B cell (primary cell): ENCODE measurements at regions not wholly inside any gene's neighbourhood (a gene's known extent, or its start where the extent isn't known, plus 50 kb on each side); places are given as distances from the start of the nearest gene placed in this dataset.

Experiments
- ATAC-seq: fragments of 200-7000 bp; cut with Tn5 transposase; one replicate; pipeline ENCODE4 v1.10.0; 2021; ENCODE audit warnings: low read depth, mild to moderate bottlenecking, moderate number of reproducible peaks, moderate library complexity
- CTCF ChIA-PET: fragments of 350-600 bp; sonication (Branson Sonifier 250); formaldehyde crosslinking; loops from one replicate; lab custom pipeline; 2021; ENCODE audit warnings: antibody characterized with exemption, inconsistent platforms; lab: Charles Lee
- POLR2A ChIA-PET: fragments of 350-600 bp; sonication (Branson Sonifier 250); formaldehyde crosslinking; loops from one replicate; lab custom pipeline; 2021; ENCODE audit warnings: antibody characterized with exemption; lab: Charles Lee
- DNase-seq: peaks from one replicate; pipeline ENCODE4 v3.0.0; 2013
- H2AFZ ChIP-seq: 2 replicates; pipeline ENCODE4 v1.6.1; 2012; ENCODE audit warnings: mild to moderate bottlenecking, low read depth, low read length; ENCODE audit not compliant: insufficient read depth, poor library complexity, severe bottlenecking
- H3K27ac ChIP-seq, 2 donors: 1 replicate in 1 of 2; 2 replicates in 1 of 2; pipeline ENCODE4 v1.5.1; 2012 to 2013; ENCODE audit warnings: low read length in 2 of 2, mild to moderate bottlenecking in 2 of 2, moderate library complexity in 1 of 2
- H3K27me3 ChIP-seq, 4 experiments: fragments of 200-600 bp in 1 of 4; sonication (generic) in 1 of 4; replicated peaks in 1 of 4; 1 replicate in 2 of 4; 2 replicates in 2 of 4; pipeline versions ENCODE4 v1.6.1 to v1.7.0; 2013 to 2016; ENCODE audit warnings: low read length in 3 of 4, mild to moderate bottlenecking in 2 of 4, mixed read lengths in 1 of 4, moderate library complexity in 1 of 4; ENCODE audit not compliant: insufficient read depth in 4 of 4, control insufficient read depth in 3 of 4; ENCODE audit errors: control extremely low read depth in 1 of 4
- H3K36me3 ChIP-seq, 2 experiments: replicated peaks in 1 of 2; 1 replicate in 1 of 2; 2 replicates in 1 of 2; pipeline versions ENCODE4 v1.6.1 to v1.7.1; 2013; ENCODE audit warnings: low read length in 1 of 2; ENCODE audit not compliant: insufficient read depth in 2 of 2, control insufficient read depth in 1 of 2; ENCODE audit errors: control extremely low read depth in 1 of 2, extremely low read depth in 1 of 2
- H3K4me1 ChIP-seq, 2 donors: fragments of 200-600 bp in 1 of 2; sonication (generic) in 1 of 2; 1 replicate in 1 of 2; 2 replicates in 1 of 2; pipeline versions ENCODE4 v1.5.1 to v1.6.1; 2013 to 2017; ENCODE audit warnings: low read length in 2 of 2; ENCODE audit not compliant: control insufficient read depth in 2 of 2, insufficient read depth in 2 of 2
- H3K4me2 ChIP-seq: replicated peaks from 2 replicates; pipeline ENCODE3; 2012; ENCODE audit warnings: mild to moderate bottlenecking, low read depth, low read length; ENCODE audit not compliant: poor library complexity, severe bottlenecking
- H3K4me3 ChIP-seq, 5 experiments: fragments of 200-600 bp in 1 of 5; sonication (generic) in 1 of 5; 1 replicate in 3 of 5; 2 replicates in 2 of 5; pipeline versions ENCODE4 v1.5.1 to v1.7.0; 2011 to 2016; ENCODE audit warnings: low read length in 4 of 5, mild to moderate bottlenecking in 4 of 5, low read depth in 2 of 5, control low read depth in 1 of 5, moderate library complexity in 1 of 5; ENCODE audit not compliant: insufficient read depth in 1 of 5; ENCODE audit errors: control extremely low read depth in 1 of 5, extremely low read depth in 1 of 5
- H3K79me2 ChIP-seq: fragments of 200-600 bp; sonication (generic); one replicate; pipeline ENCODE4 v1.6.0; 2016; ENCODE audit warnings: low read length; ENCODE audit not compliant: control insufficient read depth, insufficient read depth
- H3K9ac ChIP-seq: fragments of 200-600 bp; sonication (generic); 2 replicates; pipeline ENCODE4 v1.6.1; 2017; ENCODE audit warnings: mild to moderate bottlenecking, low read length, moderate library complexity
- H3K9me3 ChIP-seq, 3 donors: one replicate each; pipeline versions ENCODE4 v1.6.1 to v1.7.1; 2013; ENCODE audit warnings: low read length in 2 of 3; ENCODE audit not compliant: control insufficient read depth in 2 of 3, insufficient read depth in 1 of 3; ENCODE audit errors: control extremely low read depth in 1 of 3
- H4K20me1 ChIP-seq: 2 replicates; pipeline ENCODE4 v1.6.0; 2012; ENCODE audit warnings: mild to moderate bottlenecking, low read length; ENCODE audit not compliant: insufficient read depth, control insufficient read depth, poor library complexity, severe bottlenecking
- H3K27ac Mint-ChIP-seq: one replicate; pipeline ENCODE4 v1.8.0; 2021; ENCODE audit warnings: mixed read lengths
- H3K27me3 Mint-ChIP-seq: one replicate; pipeline ENCODE4 v1.8.0; 2021; ENCODE audit warnings: mixed read lengths
- H3K4me1 Mint-ChIP-seq: one replicate; pipeline ENCODE4 v1.8.0; 2021; ENCODE audit warnings: mixed read lengths
- H3K4me3 Mint-ChIP-seq: one replicate; pipeline ENCODE4 v1.8.0; 2021; ENCODE audit warnings: mixed read lengths
- H3K9me3 Mint-ChIP-seq: one replicate; pipeline ENCODE4 v1.8.0; 2022; ENCODE audit warnings: mixed read lengths; ENCODE audit not compliant: insufficient read depth
- EZH2 ChIP-seq: IDR thresholded peaks from 2 replicates; pipeline ENCODE4 v1.6.1; 2012; ENCODE audit warnings: borderline replicate concordance, low read depth, mild to moderate bottlenecking, moderate library complexity, low read length; ENCODE audit not compliant: insufficient read depth, poor library complexity, severe bottlenecking
- WGBS: methylation state at CpG from one replicate; pipeline ENCODE4 v1.1.5; 2013; ENCODE audit warnings: missing lambda C conversion rate; ENCODE audit not compliant: insufficient coverage; 5-methylcytosine and 5-hydroxymethylcytosine counted together
- intact Hi-C: fragments of 100-400 bp; cut with micrococcal nuclease; formaldehyde crosslinking; loops from one replicate; pipeline ENCODE4 v1.10.0; 2022
- TF ChIP-seq, protein P1 (sequence below): fragments of 200-600 bp; IDR thresholded peaks from one replicate; pipeline ENCODE4 v1.8.0; 2022; ENCODE audit warnings: antibody characterized with exemption, mild to moderate bottlenecking

- no peak overlapping the region for H3K27ac ChIP-seq
- H3K4me1 ChIP-seq: peaks cover 5 to 13% of the 10 kb centered on the region in 2 donors
- intact Hi-C loops: no loop called here
- Mint-ChIP-seq H3K4me1 (peaks cover 4% of the 10 kb centered on the region), H3K4me3 (no peak overlapping the region), H3K27me3 (peaks cover 9% of the 10 kb centered on the region), H3K9me3 (no peaks in the 10 kb centered on the region), H3K27ac (no peak overlapping the region)
- ChIA-PET POLR2A (no interaction called here), CTCF (no interaction called here)
- no peaks in the 10 kb centered on the region for H3K36me3 ChIP-seq
- ATAC-seq: no peak
- H4K20me1 ChIP-seq: no peaks in the 10 kb centered on the region
- no CpG with 5 or more reads among the region's 1 CpG for WGBS
- H3K79me2 ChIP-seq: no peaks in the 10 kb centered on the region
- H3K9ac ChIP-seq: no peak overlapping the region
- TF ChIP-seq EZH2: no peak
- TF ChIP-seq, protein P1, sequence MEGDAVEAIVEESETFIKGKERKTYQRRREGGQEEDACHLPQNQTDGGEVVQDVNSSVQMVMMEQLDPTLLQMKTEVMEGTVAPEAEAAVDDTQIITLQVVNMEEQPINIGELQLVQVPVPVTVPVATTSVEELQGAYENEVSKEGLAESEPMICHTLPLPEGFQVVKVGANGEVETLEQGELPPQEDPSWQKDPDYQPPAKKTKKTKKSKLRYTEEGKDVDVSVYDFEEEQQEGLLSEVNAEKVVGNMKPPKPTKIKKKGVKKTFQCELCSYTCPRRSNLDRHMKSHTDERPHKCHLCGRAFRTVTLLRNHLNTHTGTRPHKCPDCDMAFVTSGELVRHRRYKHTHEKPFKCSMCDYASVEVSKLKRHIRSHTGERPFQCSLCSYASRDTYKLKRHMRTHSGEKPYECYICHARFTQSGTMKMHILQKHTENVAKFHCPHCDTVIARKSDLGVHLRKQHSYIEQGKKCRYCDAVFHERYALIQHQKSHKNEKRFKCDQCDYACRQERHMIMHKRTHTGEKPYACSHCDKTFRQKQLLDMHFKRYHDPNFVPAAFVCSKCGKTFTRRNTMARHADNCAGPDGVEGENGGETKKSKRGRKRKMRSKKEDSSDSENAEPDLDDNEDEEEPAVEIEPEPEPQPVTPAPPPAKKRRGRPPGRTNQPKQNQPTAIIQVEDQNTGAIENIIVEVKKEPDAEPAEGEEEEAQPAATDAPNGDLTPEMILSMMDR: no peak
- H3K9me3 ChIP-seq: no peaks in the 10 kb centered on the region
- no peak overlapping the region for H3K4me2 ChIP-seq
- no peak overlapping the region for H3K4me3 ChIP-seq
- no peaks in the 10 kb centered on the region for H3K27me3 ChIP-seq
- H2AFZ ChIP-seq: no peak overlapping the region
- DNase-seq: no peak
Observed at GRCh38 chr12:90301561-90302133, 593.0 kb upstream of the ATP2B1 start.

DNA sequence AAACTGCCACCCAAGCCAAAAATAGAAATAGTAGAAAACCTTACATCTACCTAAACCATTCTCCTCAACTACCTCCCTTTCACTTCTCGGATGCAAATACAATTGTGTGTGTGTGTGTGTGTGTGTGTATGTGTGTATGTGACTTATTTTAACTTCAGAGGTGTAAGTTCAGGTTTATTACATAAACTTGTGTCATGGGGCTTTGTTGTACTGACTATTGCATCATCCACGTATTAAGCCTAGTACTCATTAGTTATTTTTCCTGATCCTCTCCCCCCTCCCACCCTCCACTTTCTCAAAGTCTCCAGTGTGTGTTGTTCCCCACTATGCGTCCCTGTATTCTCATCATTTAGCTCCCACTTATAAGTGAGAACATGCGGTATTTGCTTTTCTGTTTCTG, 592.5 kb upstream of the ATP2B1 start:
- H3K27me3 ChIP-seq: no peaks in the 10 kb centered on the region
- no peak overlapping the region for H3K4me2 ChIP-seq
- no peak for DNase-seq
- no peak overlapping the region for H3K4me3 ChIP-seq
- H3K4me1 ChIP-seq: peaks cover 5 to 13% of the 10 kb centered on the region in 2 donors
- H4K20me1 ChIP-seq: no peaks in the 10 kb centered on the region
- intact Hi-C loops: no loop called here
- H3K36me3 ChIP-seq: no peaks in the 10 kb centered on the region
- ATAC-seq: no peak
- Mint-ChIP-seq H3K27me3 (peaks cover 11% of the 10 kb centered on the region), H3K4me3 (no peak overlapping the region), H3K27ac (no peak overlapping the region), H3K4me1 (peaks cover 4% of the 10 kb centered on the region), H3K9me3 (no peaks in the 10 kb centered on the region)
- ChIA-PET CTCF (no interaction called here), POLR2A (no interaction called here)
- no peaks in the 10 kb centered on the region for H3K79me2 ChIP-seq
- H3K9ac ChIP-seq: no peak overlapping the region
- H3K9me3 ChIP-seq: no peaks in the 10 kb centered on the region
- H3K27ac ChIP-seq: no peak overlapping the region
- H2AFZ ChIP-seq: no peak overlapping the region
- 83% methylated on average over 1 of the region's 4 CpGs for WGBS
- TF ChIP-seq, protein P1: no peak
- no peak for TF ChIP-seq EZH2
